GM23338 (cell line): ENCODE measurements at regions not wholly inside any gene's neighbourhood (a gene's known extent, or its start where the extent isn't known, plus 50 kb on each side); places are given as distances from the start of the nearest gene placed in this dataset.

Source experiments
- ATAC-seq: fragments of 200-7000 bp; cut with Tn5 transposase; 3 replicates; pipeline ENCODE4 v1.9.1; 2020
- DNase-seq: peaks from one replicate; pipeline ENCODE4 v3.0.0-alpha.2; 2015; ENCODE audit warnings: low spot score
- H2AFZ ChIP-seq: fragments of 200-600 bp; sonication (generic); 2 replicates; pipeline ENCODE4 v1.8.0; 2016; ENCODE audit warnings: antibody characterized with exemption, mild to moderate bottlenecking, moderate library complexity
- H3F3A ChIP-seq: fragments of 200-600 bp; sonication (generic); replicated peaks from 2 replicates; pipeline ENCODE4 v1.8.0; 2017; ENCODE audit warnings: antibody characterized with exemption, mixed run types, low read depth
- H3K27ac ChIP-seq: fragments of 200-600 bp; sonication (generic); 2 replicates; pipeline ENCODE4 v1.6.1; 2016; ENCODE audit warnings: low read depth
- H3K27me3 ChIP-seq: fragments of 200-600 bp; sonication (generic); 2 replicates; pipeline ENCODE4 v1.8.0; 2016; ENCODE audit warnings: mild to moderate bottlenecking, mixed run types, moderate library complexity; ENCODE audit not compliant: insufficient read depth
- H3K36me3 ChIP-seq: fragments of 200-600 bp; sonication (generic); 2 replicates; pipeline ENCODE4 v1.8.0; 2016; ENCODE audit warnings: mild to moderate bottlenecking; ENCODE audit not compliant: insufficient read depth
- H3K4me1 ChIP-seq: fragments of 200-600 bp; sonication (generic); 2 replicates; pipeline ENCODE4 v1.8.0; 2016; ENCODE audit warnings: mild to moderate bottlenecking, moderate library complexity; ENCODE audit not compliant: insufficient read depth
- H3K4me2 ChIP-seq: fragments of 200-600 bp; sonication (generic); 2 replicates; pipeline ENCODE4 v1.7.1; 2017; ENCODE audit warnings: mixed run types
- H3K4me3 ChIP-seq: fragments of 200-600 bp; sonication (generic); 2 replicates; pipeline ENCODE4 v1.6.1; 2016; ENCODE audit warnings: mixed run types
- H3K79me2 ChIP-seq: fragments of 200-600 bp; sonication (generic); replicated peaks from 2 replicates; pipeline ENCODE4 v1.8.0; 2017; ENCODE audit warnings: mild to moderate bottlenecking; ENCODE audit not compliant: insufficient read depth
- H3K9me2 ChIP-seq: fragments of 200-600 bp; sonication (generic); 2 replicates; pipeline ENCODE4 v1.8.0; 2017; ENCODE audit not compliant: insufficient read depth
- H4K20me1 ChIP-seq: fragments of 200-600 bp; sonication (generic); replicated peaks from 2 replicates; pipeline ENCODE4 v1.8.0; 2017; ENCODE audit warnings: mild to moderate bottlenecking; ENCODE audit not compliant: insufficient read depth
- H3K27ac Mint-ChIP-seq: 2 replicates; pipeline ENCODE4 v1.8.0; 2020; ENCODE audit warnings: inconsistent platforms, mild to moderate bottlenecking, moderate library complexity, mixed read lengths
- H3K27me3 Mint-ChIP-seq: 3 replicates; pipeline ENCODE4 v1.8.0; 2022; ENCODE audit warnings: low read depth, mild to moderate bottlenecking, moderate library complexity, mixed read lengths, inconsistent platforms; ENCODE audit not compliant: insufficient read depth, poor library complexity
- H3K36me3 Mint-ChIP-seq: 3 replicates; pipeline ENCODE4 v1.8.0; 2021; ENCODE audit warnings: low read depth, mild to moderate bottlenecking, inconsistent platforms, moderate library complexity, mixed read lengths
- H3K4me1 Mint-ChIP-seq: 3 replicates; pipeline ENCODE4 v1.8.0; 2020; ENCODE audit warnings: mild to moderate bottlenecking, inconsistent platforms, mixed read lengths
- H3K4me3 Mint-ChIP-seq: 3 replicates; pipeline ENCODE4 v1.8.0; 2021; ENCODE audit warnings: moderate library complexity, mild to moderate bottlenecking, inconsistent platforms, mixed read lengths
- H3K9me3 Mint-ChIP-seq: 3 replicates; pipeline ENCODE4 v1.8.0; 2020; ENCODE audit warnings: moderate library complexity, mild to moderate bottlenecking, inconsistent platforms, mixed read lengths
- CTCF ChIP-seq, 2 experiments: fragments of 200-600 bp in 1 of 2; sonication (generic) in 1 of 2; conservative IDR thresholded peaks; 2 replicates each; pipeline versions ENCODE4 v1.5.1 to v1.6.1; 2016 to 2017; ENCODE audit warnings: antibody characterized with exemption in 2 of 2, low read depth in 2 of 2, mild to moderate bottlenecking in 2 of 2, moderate library complexity in 1 of 2
- ETS1 ChIP-seq: IDR thresholded peaks from 2 replicates; pipeline ENCODE4 v1.6.1; 2016; ENCODE audit warnings: antibody characterized with exemption
- EZH2 ChIP-seq: fragments of 200-600 bp; sonication (generic); IDR thresholded peaks from one replicate; pipeline ENCODE4 v1.8.0; 2017; ENCODE audit warnings: antibody characterized with exemption, mild to moderate bottlenecking, low read depth; ENCODE audit not compliant: unreplicated experiment
- EZH2phosphoT487 ChIP-seq: fragments of 200-600 bp; sonication (generic); IDR thresholded peaks from one replicate; pipeline ENCODE4 v1.8.1; 2018; ENCODE audit warnings: antibody characterized with exemption; ENCODE audit not compliant: unreplicated experiment
- JUNB ChIP-seq: IDR thresholded peaks from one replicate; pipeline ENCODE4 v1.6.1; 2016; ENCODE audit warnings: antibody characterized with exemption; ENCODE audit not compliant: unreplicated experiment
- NANOG ChIP-seq: IDR thresholded peaks from 2 replicates; pipeline ENCODE4 v1.6.1; 2016; ENCODE audit warnings: antibody characterized with exemption, borderline replicate concordance
- POLR2AphosphoS5 ChIP-seq: IDR thresholded peaks from 2 replicates; pipeline ENCODE4 v1.6.1; 2016; ENCODE audit warnings: antibody characterized with exemption, low read depth
- STAT1 ChIP-seq: IDR thresholded peaks from one replicate; pipeline ENCODE4 v1.6.1; 2016; ENCODE audit warnings: antibody characterized with exemption; ENCODE audit not compliant: unreplicated experiment
- ZNF114 ChIP-seq: fragments of 250-450 bp; sonication (Bioruptor Pico); IDR thresholded peaks from 2 replicates; pipeline ENCODE4 v1.5.0; 2020; ENCODE audit warnings: mild to moderate bottlenecking, moderate library complexity
- ZNF462 ChIP-seq: fragments of 250-450 bp; sonication (Bioruptor Pico); IDR thresholded peaks from 2 replicates; pipeline ENCODE4 v1.5.0; 2020; ENCODE audit warnings: mild to moderate bottlenecking, moderate library complexity

- Histone ChIP-seq H3K9me2 (peaks cover 11% of the 10 kb centered on the region), H3K79me2 (no peaks in the 10 kb centered on the region), H3K4me3 (no peak overlapping the region), H3K27me3 (no peaks in the 10 kb centered on the region), H2AFZ (no peak overlapping the region), H4K20me1 (no peaks in the 10 kb centered on the region), H3K27ac (no peak overlapping the region), H3F3A (no peaks in the 10 kb centered on the region), H3K36me3 (no peaks in the 10 kb centered on the region), H3K4me2 (no peak overlapping the region), H3K4me1 (no peaks in the 10 kb centered on the region)
- H3K9me3 Mint-ChIP-seq = no peaks in the 10 kb centered on the region; the same call in 2 of the 3 replicates
- no peak for TF ChIP-seq ZNF462 (CRISPR knock-in tag)
- TF ChIP-seq ZNF114 (CRISPR knock-in tag) = no peak
- TF ChIP-seq ETS1 = no peak
- no peak for TF ChIP-seq POLR2AphosphoS5
- TF ChIP-seq CTCF (conservative IDR thresholded peaks at IDR 0.05; ENCODE audit: low read depth in 2 of 2) = no peak
- TF ChIP-seq NANOG = no peak
- TF ChIP-seq STAT1 = no peak
- no peak for TF ChIP-seq EZH2
- TF ChIP-seq EZH2phosphoT487 = no peak
- TF ChIP-seq JUNB = no peak
- peaks cover 1% of the 10 kb centered on the region for H3K27me3 Mint-ChIP-seq
- H3K27ac Mint-ChIP-seq = no peak overlapping the region
- no peaks in the 10 kb centered on the region for H3K36me3 Mint-ChIP-seq
- H3K4me1 Mint-ChIP-seq = no peaks in the 10 kb centered on the region
- DNase-seq (no peak), ATAC-seq (no peak)
- H3K4me3 Mint-ChIP-seq = no peak overlapping the region
Measured at GRCh38 chr1:115176189-115176588, 86.9 kb upstream of the TSPAN2 start.
